ENCODE measurements at regions not wholly inside any gene's neighbourhood (a gene's known extent, or its start where the extent isn't known, plus 50 kb on each side); places are given as distances from the start of the nearest gene placed in this dataset.

GRCh38 chr4:116361790-116362189 is 723.6 kb downstream of the TRAM1L1 start:
- H3K9me3 Mint-ChIP-seq: no peaks in the 10 kb centered on the region
- H3K36me3 Mint-ChIP-seq: no peaks in the 10 kb centered on the region
- H3K27me3 Mint-ChIP-seq (ENCODE audit: low read depth): no peaks in the 10 kb centered on the region
- no peak overlapping the region for H3K4me3 Mint-ChIP-seq
- peaks cover 14% of the 10 kb centered on the region for H3K4me1 Mint-ChIP-seq
- no peak for DNase-seq (ENCODE audit: low spot score in 2 of 2, unreplicated experiment in 2 of 2)
- TF ChIP-seq CTCF (IDR thresholded peaks at IDR 0.05; ENCODE audit: unreplicated experiment): no peak
- no peak overlapping the region for H3K27ac Mint-ChIP-seq

- no peak for DNase-seq (ENCODE audit: low spot score in 2 of 2, unreplicated experiment in 2 of 2)
- Mint-ChIP-seq H3K4me1 (peaks cover 13% of the 10 kb centered on the region), H3K36me3 (no peaks in the 10 kb centered on the region), H3K27me3 (ENCODE audit: low read depth) (no peaks in the 10 kb centered on the region), H3K9me3 (no peaks in the 10 kb centered on the region), H3K4me3 (no peak overlapping the region), H3K27ac (no peak overlapping the region)
- peak; percentile 45 for TF ChIP-seq CTCF (IDR thresholded peaks at IDR 0.05; ENCODE audit: unreplicated experiment)
Measured at GRCh38 chr4:116358633-116359222, 726.6 kb downstream of the TRAM1L1 start.

GRCh38 chr4:116357758-116358157 is 727.6 kb downstream of the TRAM1L1 start:
- Mint-ChIP-seq H3K9me3 (no peaks in the 10 kb centered on the region), H3K4me1 (peaks cover 8% of the 10 kb centered on the region), H3K27ac (no peak overlapping the region), H3K4me3 (no peak overlapping the region), H3K36me3 (no peaks in the 10 kb centered on the region), H3K27me3 (ENCODE audit: low read depth) (no peaks in the 10 kb centered on the region)
- DNase-seq (ENCODE audit: low spot score in 2 of 2, unreplicated experiment in 2 of 2): no peak
- no peak for TF ChIP-seq CTCF (IDR thresholded peaks at IDR 0.05; ENCODE audit: unreplicated experiment)

GRCh38 chr4:116346750-116347149 is 738.6 kb downstream of the TRAM1L1 start:
- no peaks in the 10 kb centered on the region for H3K27me3 Mint-ChIP-seq (ENCODE audit: low read depth)
- H3K4me1 Mint-ChIP-seq: peaks cover 8% of the 10 kb centered on the region
- H3K4me3 Mint-ChIP-seq: no peak overlapping the region
- H3K36me3 Mint-ChIP-seq: no peaks in the 10 kb centered on the region
- TF ChIP-seq CTCF (IDR thresholded peaks at IDR 0.05; ENCODE audit: unreplicated experiment): no peak
- DNase-seq (ENCODE audit: low spot score in 2 of 2, unreplicated experiment in 2 of 2): no peak
- no peaks in the 10 kb centered on the region for H3K9me3 Mint-ChIP-seq
- H3K27ac Mint-ChIP-seq: no peak overlapping the region

- Mint-ChIP-seq H3K4me3 (no peak overlapping the region), H3K27me3 (ENCODE audit: low read depth) (no peaks in the 10 kb centered on the region), H3K9me3 (peaks cover 5% of the 10 kb centered on the region), H3K36me3 (no peaks in the 10 kb centered on the region), H3K4me1 (peaks cover 2% of the 10 kb centered on the region), H3K27ac (no peak overlapping the region)
- TF ChIP-seq CTCF (IDR thresholded peaks at IDR 0.05; ENCODE audit: unreplicated experiment): no peak
- no peak for DNase-seq (ENCODE audit: low spot score in 2 of 2, unreplicated experiment in 2 of 2)
Measured at GRCh38 chr4:116343809-116344208, 741.6 kb downstream of the TRAM1L1 start.

GRCh38 chr4:116342143-116342542 is 743.2 kb downstream of the TRAM1L1 start:
- Mint-ChIP-seq H3K36me3 (no peaks in the 10 kb centered on the region), H3K4me3 (no peak overlapping the region), H3K4me1 (no peaks in the 10 kb centered on the region), H3K9me3 (peaks cover 9% of the 10 kb centered on the region), H3K27me3 (ENCODE audit: low read depth) (no peaks in the 10 kb centered on the region), H3K27ac (no peak overlapping the region)
- DNase-seq (ENCODE audit: low spot score in 2 of 2, unreplicated experiment in 2 of 2): no peak
- TF ChIP-seq CTCF (IDR thresholded peaks at IDR 0.05; ENCODE audit: unreplicated experiment): no peak
